ENCODE measurements at regions not wholly inside any gene's neighbourhood (a gene's known extent, or its start where the extent isn't known, plus 50 kb on each side); places are given as distances from the start of the nearest gene placed in this dataset.
"Not testable (repeated sequence)": the region's sequence is repeated elsewhere in the genome, so short reads cannot be mapped to it uniquely, and the experiment has no call there.

DNA sequence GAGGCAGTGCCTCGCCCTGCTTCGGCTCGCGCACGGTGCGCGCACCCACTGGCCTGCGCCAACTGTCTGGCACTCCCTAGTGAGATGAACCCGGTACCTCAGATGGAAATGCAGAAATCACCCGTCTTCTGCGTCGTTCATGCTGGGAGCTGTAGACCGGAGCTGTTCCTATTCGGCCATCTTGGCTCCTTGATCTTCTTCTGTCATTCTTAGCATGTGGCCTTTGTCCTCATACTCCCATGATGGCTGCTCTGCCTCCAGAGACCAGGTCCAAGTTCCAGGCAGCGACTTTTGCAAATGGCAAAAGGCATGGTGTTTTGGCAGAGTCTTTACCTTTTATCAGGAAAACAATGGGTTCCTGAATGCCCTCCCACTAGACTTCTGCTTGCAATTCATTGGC, 102.6 kb upstream of the SKOR2 start:
- H3K23ac ChIP-seq (ENCODE audit: low read depth, low read length); H2BK20ac ChIP-seq (ENCODE audit: low read depth, low read length); POLR2A ChIA-PET (ENCODE audit: unreplicated experiment); H4K20me1 ChIP-seq (ENCODE audit: insufficient read depth, low read length); H3K27me3 ChIP-seq (ENCODE audit: control insufficient read depth, insufficient read depth, low read length); H3K9ac ChIP-seq (ENCODE audit: low read depth, low read length); in situ Hi-C loops (cut with MboI; ENCODE audit: low sequenced_read_pairs); dilution Hi-C loops (cut with HindIII; ENCODE audit: low sequenced_read_pairs, unreplicated experiment); H2BK120ac ChIP-seq (ENCODE audit: low read depth, low read length); CTCF ChIA-PET; ATAC-seq (ENCODE audit: low read depth); H3K9me1 ChIP-seq (ENCODE audit: insufficient read depth, low read length); BruUV-seq (replicated peaks); H3K4me1 ChIP-seq (ENCODE audit: control insufficient read depth, insufficient read depth, low read length); H2AK5ac ChIP-seq (ENCODE audit: low read depth, low read length); H2AK9ac ChIP-seq (replicated peaks; ENCODE audit: low read depth, low read length, poor library complexity); H3K36me3 ChIP-seq (ENCODE audit: control insufficient read depth, insufficient read depth, low read length); H4K8ac ChIP-seq (ENCODE audit: low read depth in 2 of 2, low read length in 2 of 2); H2BK15ac ChIP-seq (ENCODE audit: low read depth, low read length); intact Hi-C loops (cut with micrococcal nuclease); H3K4me3 ChIP-seq (ENCODE audit: insufficient read depth, low read depth, low read length); H3K27ac ChIP-seq (ENCODE audit: insufficient read depth, low read length); H4K5ac ChIP-seq (ENCODE audit: low read depth, low read length); H3K14ac ChIP-seq (replicated peaks; ENCODE audit: low read depth, low read length); H3K79me1 ChIP-seq (ENCODE audit: low read depth in 1 of 2, low read length in 2 of 2); H3K56ac ChIP-seq (ENCODE audit: extremely low read depth, insufficient read depth, low read length); H2AFZ ChIP-seq (replicated peaks; ENCODE audit: low read length, poor library complexity); H3K18ac ChIP-seq (ENCODE audit: low read depth, low read length); H2BK5ac ChIP-seq (ENCODE audit: low read depth, low read length, poor library complexity, severe bottlenecking); H3K4ac ChIP-seq (ENCODE audit: low read depth, low read length); H4K91ac ChIP-seq (ENCODE audit: insufficient read depth, low read depth, low read length); H3K4me2 ChIP-seq (ENCODE audit: low read depth, low read length); DNase-seq: not testable (repeated sequence)
- peaks cover 15% of the 10 kb centered on the region for H3K9me3 ChIP-seq (ENCODE audit: control insufficient read depth, insufficient read depth, low read length)
- WGBS, 2 experiments (ENCODE audit: extremely low coverage in 2 of 2, insufficient read length in 1 of 2) = 78% methylated on average over 5 of the region's 15 CpGs; no CpG with 5 or more reads in 1 of the 2 experiments
